Lower lobe of right lung (tissue), 2 donors: ENCODE measurements at regions not wholly inside any gene's neighbourhood (a gene's known extent, or its start where the extent isn't known, plus 50 kb on each side); places are given as distances from the start of the nearest gene placed in this dataset.

Experiments
- ATAC-seq, 2 donors: fragments of 200-7000 bp; cut with Tn5 transposase; one replicate each; pipeline ENCODE4 v1.9.1; 2020 to 2022; ENCODE audit warnings: mild to moderate bottlenecking in 2 of 2, moderate library complexity in 2 of 2
- DNase-seq: peaks from one replicate; pipeline ENCODE4 v3.0.0-alpha.2; 2020
- H3K27ac ChIP-seq: fragments of 200-600 bp; one replicate; pipeline ENCODE4 v1.8.0; 2022
- H3K27me3 ChIP-seq: fragments of 200-600 bp; one replicate; pipeline ENCODE4 v1.8.0; 2022; ENCODE audit warnings: low read depth
- H3K36me3 ChIP-seq: fragments of 200-600 bp; one replicate; pipeline ENCODE4 v1.8.0; 2022; ENCODE audit warnings: mild to moderate bottlenecking
- H3K4me1 ChIP-seq: fragments of 200-600 bp; one replicate; pipeline ENCODE4 v1.8.0; 2022
- H3K4me3 ChIP-seq: fragments of 200-600 bp; one replicate; pipeline ENCODE4 v1.8.0; 2022; ENCODE audit warnings: mild to moderate bottlenecking
- H3K9me3 ChIP-seq: fragments of 200-600 bp; one replicate; pipeline ENCODE4 v1.8.0; 2022
- CTCF ChIP-seq: fragments of 200-600 bp; IDR thresholded peaks from one replicate; pipeline ENCODE4 v1.8.0; 2022; ENCODE audit warnings: antibody characterized with exemption, mild to moderate bottlenecking
- intact Hi-C: fragments of 100-400 bp; cut with DNase I; formaldehyde crosslinking; loops from one replicate; pipeline ENCODE4 v1.11.0; 2022
- donor health status: DM: no; HTN: yes; CAD: no; lungs with severe emphysema.

- Histone ChIP-seq H3K27ac (no peak overlapping the region), H3K4me3 (no peak overlapping the region), H3K4me1 (no peaks in the 10 kb centered on the region), H3K36me3 (no peaks in the 10 kb centered on the region), H3K27me3 (no peaks in the 10 kb centered on the region), H3K9me3 (no peaks in the 10 kb centered on the region)
- intact Hi-C loops, result no loop called here
- no peak for DNase-seq
- TF ChIP-seq CTCF, result no peak
- no peak for ATAC-seq
Measured at GRCh38 chr3:176075046-176075445, 1122.2 kb downstream of the TBL1XR1 start.

DNA sequence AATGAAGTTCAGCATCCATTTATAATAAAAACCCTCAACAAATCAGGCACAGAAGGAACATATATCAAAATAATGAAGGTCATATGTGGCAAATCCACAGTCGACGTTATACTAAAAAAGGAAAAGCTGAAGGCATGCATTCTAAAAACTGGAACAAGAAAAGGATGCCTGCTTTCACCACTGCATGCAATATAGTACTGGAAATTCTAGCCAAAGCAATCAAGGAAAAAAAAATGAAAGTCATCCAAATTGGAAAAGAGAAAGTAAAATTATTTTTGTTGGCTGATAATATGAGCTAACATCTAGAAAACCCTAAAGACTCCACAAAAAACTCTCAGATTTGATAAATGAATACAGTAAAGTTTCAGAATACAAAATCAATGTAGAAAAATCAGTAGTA lies 1123.2 kb downstream of the TBL1XR1 start:
- ATAC-seq (no peak), DNase-seq (no peak)
- Histone ChIP-seq H3K4me1 (no peaks in the 10 kb centered on the region), H3K36me3 (no peaks in the 10 kb centered on the region), H3K4me3 (no peak overlapping the region), H3K27ac (no peak overlapping the region), H3K27me3 (no peaks in the 10 kb centered on the region), H3K9me3 (no peaks in the 10 kb centered on the region)
- intact Hi-C loops, result no loop called here
- TF ChIP-seq CTCF, result no peak

- Histone ChIP-seq H3K9me3 (no peaks in the 10 kb centered on the region), H3K27ac (no peak overlapping the region), H3K36me3 (no peaks in the 10 kb centered on the region), H3K4me3 (no peak overlapping the region), H3K27me3 (no peaks in the 10 kb centered on the region), H3K4me1 (no peaks in the 10 kb centered on the region)
- intact Hi-C loops, result no loop called here
- DNase-seq, result no peak
- ATAC-seq, result no peak
- no peak for TF ChIP-seq CTCF
Measured at GRCh38 chr3:176071943-176072342, 1125.3 kb downstream of the TBL1XR1 start.

DNA sequence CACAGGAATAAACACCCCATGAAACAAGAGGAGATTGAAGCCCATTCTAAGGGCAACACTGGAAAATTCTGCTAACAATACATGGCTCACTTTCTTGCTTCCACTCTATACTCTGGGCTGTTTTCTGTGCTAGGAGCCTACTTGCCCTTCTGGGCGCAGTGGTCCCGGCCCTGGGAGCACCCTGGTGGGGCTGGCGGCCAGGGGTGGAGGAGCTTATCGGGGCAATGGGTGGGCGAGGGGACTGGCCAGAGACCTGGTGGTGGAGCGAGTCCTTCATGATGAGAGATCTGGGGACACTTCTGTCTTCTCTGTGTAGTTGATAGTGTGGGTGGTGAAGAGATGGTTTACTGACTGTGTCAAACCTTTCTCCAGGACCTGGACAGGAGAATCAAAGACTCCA lies 1128.5 kb downstream of the TBL1XR1 start:
- intact Hi-C loops, result no loop called here
- ATAC-seq (no peak), DNase-seq (no peak)
- H3K27ac ChIP-seq, result no peak overlapping the region
- H3K27me3 ChIP-seq, result no peaks in the 10 kb centered on the region
- no peak for TF ChIP-seq CTCF
- no peak overlapping the region for H3K4me3 ChIP-seq
- no peaks in the 10 kb centered on the region for H3K4me1 ChIP-seq
- H3K9me3 ChIP-seq, result no peaks in the 10 kb centered on the region
- no peaks in the 10 kb centered on the region for H3K36me3 ChIP-seq

- no peak for TF ChIP-seq CTCF
- ATAC-seq, result no peak
- intact Hi-C loops, result no loop called here
Measured at GRCh38 chr3:176058856-176059255, 1138.4 kb downstream of the TBL1XR1 start.

DNA sequence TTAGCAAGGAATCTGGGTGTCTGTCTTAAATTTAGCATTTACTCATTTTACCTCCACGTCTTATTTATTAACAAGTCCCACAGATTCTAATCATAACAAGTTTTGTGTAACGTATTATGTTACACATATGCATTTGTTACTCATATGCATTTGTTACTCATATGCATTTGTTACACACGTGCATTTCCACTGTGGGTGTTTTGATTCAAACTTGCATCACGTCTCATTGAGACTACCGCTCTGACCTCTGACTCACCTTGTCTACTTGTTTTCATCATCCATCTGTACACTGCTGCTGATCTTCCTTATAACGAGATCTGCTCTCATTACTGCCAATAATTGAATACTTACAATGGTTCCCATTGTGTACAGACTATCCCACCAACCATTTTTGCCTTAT lies 1141.4 kb downstream of the TBL1XR1 start:
- H3K36me3 ChIP-seq, result no peaks in the 10 kb centered on the region
- no peak overlapping the region for H3K4me3 ChIP-seq
- H3K27ac ChIP-seq, result no peak overlapping the region
- H3K27me3 ChIP-seq, result no peaks in the 10 kb centered on the region
- intact Hi-C loops, result no loop called here
- no peaks in the 10 kb centered on the region for H3K4me1 ChIP-seq
- DNase-seq (no peak), ATAC-seq (no peak)
- H3K9me3 ChIP-seq, result no peaks in the 10 kb centered on the region
- TF ChIP-seq CTCF, result no peak

More at GRCh38 chr3:176058856-176059255, 1138.4 kb downstream of the TBL1XR1 start:
- H3K27ac ChIP-seq, result no peak overlapping the region
- H3K27me3 ChIP-seq, result no peaks in the 10 kb centered on the region
- H3K9me3 ChIP-seq, result no peaks in the 10 kb centered on the region
- no peaks in the 10 kb centered on the region for H3K36me3 ChIP-seq
- no peak for DNase-seq
- no peak overlapping the region for H3K4me3 ChIP-seq
- no peaks in the 10 kb centered on the region for H3K4me1 ChIP-seq
